DMS79 (cell line): ENCODE measurements at regions not wholly inside any gene's neighbourhood (a gene's known extent, or its start where the extent isn't known, plus 50 kb on each side); places are given as distances from the start of the nearest gene placed in this dataset.
"Not testable (repeated sequence)": the region's sequence is repeated elsewhere in the genome, so short reads cannot be mapped to it uniquely, and the experiment has no call there.

Experiments used
- DNase-seq: peaks from one replicate; lab custom pipeline; 2025; lab: John Stamatoyannopoulos, UW

- no peak for DNase-seq
Observed at GRCh38 chr17:51435641-51436091, 175.3 kb downstream of the UTP18 start.

GRCh38 chr17:51439395-51440229 is 179.3 kb downstream of the UTP18 start:
- no peak for DNase-seq

GRCh38 chr17:51441431-51441830 is 181.1 kb downstream of the UTP18 start:
- DNase-seq: no peak

DNA sequence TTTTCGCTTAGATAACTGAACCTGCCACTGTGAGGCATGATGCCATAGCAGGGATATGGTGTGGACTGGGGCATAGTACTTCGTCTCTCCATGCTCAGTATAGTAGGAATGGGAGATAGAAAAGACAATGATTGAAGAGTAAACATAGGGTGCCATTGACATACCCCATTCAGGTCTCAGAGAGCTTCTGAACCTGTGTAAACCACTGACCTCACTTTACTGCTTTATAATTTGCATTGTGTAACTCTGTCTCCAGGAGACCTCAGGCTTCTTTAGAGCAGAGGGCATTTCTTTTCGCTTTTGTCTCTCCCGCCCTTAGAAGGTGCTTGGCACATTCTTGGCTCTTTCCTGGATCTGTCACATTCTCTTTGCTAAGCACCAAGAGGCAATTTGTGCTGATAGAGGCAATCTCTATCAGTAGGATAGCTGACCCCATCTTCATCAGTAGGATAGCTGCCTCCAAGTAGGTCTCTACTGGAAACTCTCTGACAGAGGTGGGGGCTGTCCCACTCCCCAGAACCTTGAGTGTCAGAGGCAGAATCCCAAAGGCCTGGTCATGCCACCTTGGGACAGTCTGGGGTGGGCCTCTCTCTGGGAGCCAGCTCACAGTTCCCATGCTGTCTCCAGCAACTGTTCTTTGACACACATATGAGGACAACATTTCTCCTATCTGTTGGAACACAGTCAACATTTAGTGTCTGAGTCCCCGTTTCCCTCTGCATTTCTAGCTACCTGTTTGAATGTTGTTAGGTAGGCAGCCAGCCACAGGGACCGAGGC is 181.9 kb downstream of the UTP18 start:
- DNase-seq: no peak

- no peak for DNase-seq
Observed at GRCh38 chr17:51443646-51444045, 183.3 kb downstream of the UTP18 start.

GRCh38 chr17:51445946-51446345 is 185.6 kb downstream of the UTP18 start:
- DNase-seq: no peak

GRCh38 chr17:51454456-51454978 is 194.2 kb downstream of the UTP18 start:
- no peak for DNase-seq

DNA sequence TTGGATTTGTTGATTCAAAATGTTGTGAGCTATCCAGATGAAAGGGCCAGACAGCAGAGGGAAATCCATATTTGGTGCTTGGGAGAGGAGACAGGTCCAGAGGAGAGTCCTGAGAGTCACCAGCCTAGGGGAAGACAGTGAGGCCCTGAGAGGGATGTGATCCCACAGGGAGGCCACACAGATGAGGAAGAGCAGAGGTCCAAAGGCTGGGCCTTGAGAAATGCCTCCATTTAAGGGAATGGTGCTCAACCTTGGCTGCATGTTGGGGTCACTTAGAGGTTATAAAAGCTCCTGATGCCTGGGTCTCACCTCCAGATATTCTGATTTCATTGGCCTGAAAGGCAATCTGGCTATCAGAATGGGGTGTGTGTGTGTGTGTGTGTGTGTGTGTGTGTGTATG is 194.9 kb downstream of the UTP18 start:
- no peak for DNase-seq

DNA sequence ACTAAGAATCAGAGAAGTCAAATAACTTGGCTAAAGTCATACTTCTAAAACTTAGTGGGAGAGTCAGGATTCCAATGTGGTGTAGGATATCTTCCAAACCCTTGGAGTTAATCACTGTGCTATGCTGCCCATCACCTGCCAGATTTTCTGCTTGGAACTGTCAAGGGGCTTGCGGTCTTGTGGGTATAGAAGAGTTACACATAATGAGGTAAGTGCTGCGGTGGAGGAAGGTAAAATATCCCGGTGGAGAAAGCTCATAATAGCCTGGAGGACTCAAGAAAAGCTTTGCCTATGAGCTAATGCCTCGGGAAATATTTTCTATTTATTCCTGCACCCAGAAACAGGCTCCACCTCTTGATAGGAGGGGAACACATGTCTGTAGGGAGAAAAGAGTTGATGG is 195.6 kb downstream of the UTP18 start:
- DNase-seq: no peak

- DNase-seq: no peak
Observed at GRCh38 chr17:51456942-51457341, 196.6 kb downstream of the UTP18 start.

GRCh38 chr17:51461578-51462004 is 201.2 kb downstream of the UTP18 start:
- no peak for DNase-seq

- no peak for DNase-seq
Observed at GRCh38 chr17:51463353-51463752, 203.0 kb downstream of the UTP18 start.

GRCh38 chr17:51467336-51467735 is 207.0 kb downstream of the UTP18 start:
- no peak for DNase-seq

GRCh38 chr17:51472670-51473205 is 212.4 kb downstream of the UTP18 start:
- no peak for DNase-seq

GRCh38 chr17:51474764-51475163 is 214.4 kb downstream of the UTP18 start:
- no peak for DNase-seq

DNA sequence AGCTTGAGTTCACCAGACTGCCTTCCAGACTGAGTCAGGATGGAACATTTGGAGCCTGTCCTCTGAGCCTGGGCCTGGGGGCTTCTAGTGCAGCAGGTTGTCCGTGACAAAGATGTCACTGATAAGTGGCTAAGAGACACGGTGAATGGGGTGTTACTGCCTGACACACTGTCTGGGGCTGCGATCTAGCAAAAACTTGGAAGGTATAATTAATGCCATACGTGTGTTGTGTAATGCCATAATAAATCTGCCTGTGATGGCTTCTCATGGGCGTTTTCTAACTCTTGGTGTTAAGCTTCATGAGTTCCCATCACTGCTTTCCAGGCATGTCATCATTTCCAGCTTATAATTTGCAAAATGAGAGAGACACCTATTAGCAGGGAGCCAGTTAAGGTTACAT is 215.4 kb downstream of the UTP18 start:
- no peak for DNase-seq

DNA sequence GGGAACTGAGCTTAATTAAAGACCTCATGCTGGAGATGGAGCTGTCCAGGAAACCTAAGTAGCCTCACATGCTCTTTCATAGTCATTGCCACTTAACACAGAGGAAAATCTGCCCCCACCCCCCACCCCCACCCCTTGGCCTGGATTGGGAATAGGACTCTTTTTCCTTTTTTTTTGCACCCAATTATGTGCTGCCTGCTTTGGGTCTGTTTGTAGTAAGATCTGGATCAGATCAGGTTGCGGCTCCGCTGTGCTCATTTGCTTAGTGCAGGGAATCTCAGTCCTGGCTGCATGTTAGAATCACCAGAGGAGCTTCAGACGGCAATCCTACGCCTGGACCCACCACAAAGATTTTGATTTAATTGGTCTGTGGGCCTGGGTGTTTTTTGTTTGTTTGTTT is 219.0 kb downstream of the UTP18 start:
- DNase-seq: no peak

- DNase-seq: no peak
Observed at GRCh38 chr17:51481370-51481769, 221.0 kb downstream of the UTP18 start.

- DNase-seq: not testable (repeated sequence)
Observed at GRCh38 chr17:51482248-51482647, 221.9 kb downstream of the UTP18 start.

DNA sequence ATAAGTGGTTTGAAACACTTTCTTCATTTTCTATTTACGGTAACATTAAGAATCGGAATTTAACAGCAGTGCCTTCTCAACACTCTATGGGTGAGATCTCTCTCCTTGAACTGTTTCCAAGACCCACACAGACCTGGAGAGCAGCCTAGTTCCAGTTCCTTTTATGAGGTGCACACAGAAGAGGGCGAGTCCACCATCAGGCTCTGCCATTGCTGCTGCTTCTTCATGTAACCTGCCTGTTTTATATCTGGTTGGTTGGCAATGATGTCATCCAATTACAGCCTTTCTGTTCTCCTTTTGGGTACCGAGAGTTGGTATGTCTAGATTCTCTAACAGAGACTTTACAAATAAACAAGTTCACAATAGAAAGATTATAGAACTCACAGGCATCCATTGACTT is 225.7 kb downstream of the UTP18 start:
- no peak for DNase-seq

DNA sequence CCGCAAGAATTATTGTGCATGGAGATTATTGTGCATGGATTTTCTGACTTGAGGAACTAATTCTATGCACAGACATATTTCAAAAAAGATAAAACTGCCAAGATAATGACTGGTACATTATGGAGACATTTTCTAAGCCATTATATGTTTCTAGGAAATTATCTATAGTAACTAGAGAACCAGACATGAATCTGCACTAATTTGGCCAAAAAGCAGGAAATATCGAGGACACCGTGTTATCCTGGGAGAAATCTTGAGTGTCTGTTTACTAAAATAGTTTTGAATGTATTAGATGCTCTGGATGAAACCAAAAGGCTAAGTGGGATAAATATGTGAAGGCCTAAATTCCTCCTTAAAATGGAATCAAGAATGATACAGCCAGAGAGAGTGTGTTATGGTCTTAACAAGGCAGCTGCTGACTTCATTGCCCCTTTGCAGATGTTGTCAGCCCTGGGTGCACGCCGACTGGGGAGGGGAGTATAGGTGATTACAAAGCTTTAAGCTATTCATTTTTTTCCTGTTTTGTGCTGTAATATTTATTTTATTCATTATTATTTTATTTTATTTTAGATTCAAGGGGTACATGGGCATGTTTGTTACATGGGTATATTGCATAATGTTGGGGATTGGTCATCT is 226.7 kb downstream of the UTP18 start:
- DNase-seq: no peak

GRCh38 chr17:51487947-51488346 is 227.6 kb downstream of the UTP18 start:
- DNase-seq: no peak
